CD4-positive, alpha-beta T cell (primary cell): ENCODE measurements at regions not wholly inside any gene's neighbourhood (a gene's known extent, or its start where the extent isn't known, plus 50 kb on each side); places are given as distances from the start of the nearest gene placed in this dataset.
A peak's percentile ranks its signal among the peaks of the same experiment; 100 is the strongest.

Experiments used
- ATAC-seq: fragments of 200-7000 bp; cut with Tn5 transposase; one replicate; pipeline ENCODE4 v1.10.0; 2022; ENCODE audit warnings: mild to moderate bottlenecking; ENCODE audit not compliant: poor library complexity
- CTCF ChIA-PET: fragments of 350-600 bp; sonication (Branson Sonifier 250); formaldehyde crosslinking; loops from one replicate; lab custom pipeline; 2021; ENCODE audit warnings: antibody characterized with exemption, inconsistent platforms; lab: Charles Lee
- POLR2A ChIA-PET: fragments of 350-600 bp; sonication (Branson Sonifier 250); formaldehyde crosslinking; loops from one replicate; lab custom pipeline; 2021; ENCODE audit warnings: antibody characterized with exemption, inconsistent platforms; lab: Charles Lee
- DNase-seq, 14 experiments: peaks; one replicate each; pipeline ENCODE4 v3.0.0-alpha.2; 2013 to 2020; ENCODE audit warnings: mixed read lengths in 2 of 14
- H3K27ac ChIP-seq, 2 donors: one replicate each; pipeline versions ENCODE4 v1.5.1 to v1.7.0; 2013; ENCODE audit warnings: low read length in 2 of 2, low read depth in 1 of 2, mild to moderate bottlenecking in 1 of 2
- H3K27me3 ChIP-seq, 2 experiments: 1 replicate in 1 of 2; 2 replicates in 1 of 2; pipeline versions ENCODE4 v1.6.1 to v1.7.0; 2013; ENCODE audit warnings: low read length in 2 of 2, control low read depth in 1 of 2, mild to moderate bottlenecking in 1 of 2, moderate library complexity in 1 of 2; ENCODE audit not compliant: insufficient read depth in 2 of 2, control insufficient read depth in 1 of 2
- H3K36me3 ChIP-seq: one replicate; pipeline ENCODE4 v1.6.1; 2013; ENCODE audit warnings: low read length, control low read depth; ENCODE audit not compliant: insufficient read depth
- H3K4me1 ChIP-seq: one replicate; pipeline ENCODE4 v1.6.1; 2013; ENCODE audit warnings: low read length, control low read depth; ENCODE audit not compliant: insufficient read depth
- H3K4me3 ChIP-seq: one replicate; pipeline ENCODE4 v1.5.1; 2013; ENCODE audit warnings: mild to moderate bottlenecking, low read length, moderate library complexity
- H3K9me3 ChIP-seq, 2 experiments: 1 replicate in 1 of 2; 2 replicates in 1 of 2; pipeline versions ENCODE4 v1.6.1 to v1.7.0; 2013; ENCODE audit warnings: low read length in 2 of 2, mild to moderate bottlenecking in 2 of 2, control low read depth in 1 of 2, moderate library complexity in 1 of 2; ENCODE audit not compliant: control insufficient read depth in 1 of 2, insufficient read depth in 1 of 2
- H3K27ac Mint-ChIP-seq: one replicate; pipeline ENCODE4 v1.8.0; 2020; ENCODE audit warnings: mixed read lengths
- H3K27me3 Mint-ChIP-seq: one replicate; pipeline ENCODE4 v1.8.0; 2021; ENCODE audit warnings: mixed read lengths
- H3K36me3 Mint-ChIP-seq: one replicate; pipeline ENCODE4 v1.8.0; 2021; ENCODE audit warnings: low read depth, mixed read lengths
- H3K4me1 Mint-ChIP-seq: one replicate; pipeline ENCODE4 v1.8.0; 2021; ENCODE audit warnings: low read depth, mixed read lengths
- H3K4me3 Mint-ChIP-seq: one replicate; pipeline ENCODE4 v1.8.0; 2020; ENCODE audit warnings: mild to moderate bottlenecking, mixed read lengths
- H3K9me3 Mint-ChIP-seq: one replicate; pipeline ENCODE4 v1.8.0; 2020; ENCODE audit warnings: mixed read lengths
- CTCF ChIP-seq: fragments of 200-600 bp; IDR thresholded peaks from one replicate; pipeline ENCODE4 v1.8.0; 2022; ENCODE audit warnings: antibody characterized with exemption, mild to moderate bottlenecking
- intact Hi-C, 2 experiments: fragments of 100-400 bp; cut with DNase I in 1 of 2; cut with micrococcal nuclease in 1 of 2; formaldehyde crosslinking; loops; one replicate each; pipeline versions ENCODE4 v1.15.1 to v1.9.0; 2023 to 2025; cut with DNase I, micrococcal nuclease

- ChIA-PET POLR2A (no interaction called here), CTCF (interaction anchor here (1.2 kb wide), 1 partner anchor 8 kb away, joined by 3 read pairs; no protein-coding TSS in a partner anchor)
- Histone ChIP-seq H3K9me3 (no peaks in the 10 kb centered on the region), H3K4me1 (peaks cover 35% of the 10 kb centered on the region), H3K36me3 (no peaks in the 10 kb centered on the region), H3K4me3 (no peak overlapping the region), H3K27ac (no peak overlapping the region), H3K27me3 (no peaks in the 10 kb centered on the region)
- no peak overlapping the region for H3K27ac Mint-ChIP-seq
- peaks cover 42% of the 10 kb centered on the region for H3K4me1 Mint-ChIP-seq
- DNase-seq: no peak
- no peak overlapping the region for H3K4me3 Mint-ChIP-seq
- no peaks in the 10 kb centered on the region for H3K9me3 Mint-ChIP-seq
- ATAC-seq: no peak
- H3K27me3 Mint-ChIP-seq: no peaks in the 10 kb centered on the region
- H3K36me3 Mint-ChIP-seq: no peaks in the 10 kb centered on the region
- intact Hi-C loops: loop anchor here in 1 of 2 experiments (5.0 to 10.0 kb wide), 3 partner anchors 118 to 628 kb away; no protein-coding TSS in a partner anchor
- TF ChIP-seq CTCF: no peak
These were observed 131.5 kb upstream of the LGALSL start for GRCh38 chr2:64322433-64322832.

GRCh38 chr2:64323197-64323596 is 130.8 kb upstream of the LGALSL start:
- POLR2A ChIA-PET: no interaction called here
- no peak for TF ChIP-seq CTCF
- CTCF ChIA-PET: interaction anchor here (1.2 kb wide), 1 partner anchor 8 kb away, joined by 3 read pairs; no protein-coding TSS in a partner anchor

GRCh38 chr2:64324746-64325410 is 129.1 kb upstream of the LGALSL start:
- Mint-ChIP-seq H3K27me3 (no peaks in the 10 kb centered on the region), H3K36me3 (no peaks in the 10 kb centered on the region), H3K9me3 (no peaks in the 10 kb centered on the region), H3K27ac (peak overlapping the region; percentile 90), H3K4me3 (no peak overlapping the region), H3K4me1 (peaks cover 55% of the 10 kb centered on the region)
- H3K36me3 ChIP-seq: no peaks in the 10 kb centered on the region
- ATAC-seq (no peak), DNase-seq (no peak)
- intact Hi-C loops: loop anchor here (5.0 to 10.0 kb wide), 4 partner anchors 120 to 630 kb away; no protein-coding TSS in a partner anchor
- H3K27me3 ChIP-seq: no peaks in the 10 kb centered on the region
- no peaks in the 10 kb centered on the region for H3K9me3 ChIP-seq
- H3K4me1 ChIP-seq: peaks cover 45% of the 10 kb centered on the region
- ChIA-PET POLR2A (interaction anchor here (0.6 to 1.7 kb wide), 3 partner anchors 199 to 804 kb away, joined by 3 to 4 read pairs (median 4); no protein-coding TSS in a partner anchor), CTCF (interaction anchor here (2.4 to 7.0 kb wide), 2 partner anchors 163 to 276 kb away, joined by 6 to 86 read pairs; no protein-coding TSS in a partner anchor)
- no peak for TF ChIP-seq CTCF
- H3K27ac ChIP-seq: peak overlapping the region; percentile 45 to 50
- H3K4me3 ChIP-seq: no peak overlapping the region

More at GRCh38 chr2:64323197-64323596, 130.8 kb upstream of the LGALSL start:
- Histone ChIP-seq H3K4me1 (peaks cover 43% of the 10 kb centered on the region), H3K4me3 (no peak overlapping the region), H3K27ac (no peak overlapping the region), H3K36me3 (no peaks in the 10 kb centered on the region), H3K27me3 (no peaks in the 10 kb centered on the region), H3K9me3 (no peaks in the 10 kb centered on the region)
- H3K27me3 Mint-ChIP-seq: no peaks in the 10 kb centered on the region
- intact Hi-C loops: loop anchor here in 1 of 2 experiments (5.0 to 10.0 kb wide), 3 partner anchors 118 to 628 kb away; no protein-coding TSS in a partner anchor
- DNase-seq: no peak
- H3K27ac Mint-ChIP-seq: no peak overlapping the region
- ATAC-seq: no peak
- no peaks in the 10 kb centered on the region for H3K9me3 Mint-ChIP-seq
- no peak overlapping the region for H3K4me3 Mint-ChIP-seq
- peaks cover 50% of the 10 kb centered on the region for H3K4me1 Mint-ChIP-seq
- H3K36me3 Mint-ChIP-seq: no peaks in the 10 kb centered on the region
